ENCODE measurements at regions not wholly inside any gene's neighbourhood (a gene's known extent, or its start where the extent isn't known, plus 50 kb on each side); places are given as distances from the start of the nearest gene placed in this dataset.

DNA sequence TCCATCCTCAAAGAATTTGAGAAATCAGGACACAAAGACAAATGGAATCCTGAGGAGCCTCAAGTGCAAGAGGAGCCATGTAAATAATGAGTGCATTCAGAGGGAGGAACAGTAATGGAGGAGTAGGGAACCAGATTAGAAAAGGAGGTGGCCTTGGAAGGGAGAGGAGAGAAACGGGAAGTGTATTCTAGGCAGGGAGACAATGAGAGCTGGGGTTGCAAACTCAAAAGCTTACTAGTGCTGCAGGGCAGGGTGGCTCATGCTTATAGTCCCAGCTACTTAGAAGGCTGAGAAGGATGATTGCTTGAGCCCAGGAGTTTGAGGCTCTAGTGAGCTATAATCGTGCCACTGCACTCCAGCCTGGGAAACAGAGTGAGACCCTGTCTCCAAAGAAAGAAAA lies 113.2 kb upstream of the LSM6 start:
- dilution Hi-C loops (cut with MboI; ENCODE audit: extremely low pct_ligation_motif_present, low sequenced_read_pairs) = no loop called here
- FAIRE-seq (no peak), DNase-seq (ENCODE audit: low read depth, low spot score) (no peak)
- no peak for TF ChIP-seq EZH2 (IDR thresholded peaks at IDR 0.05; ENCODE audit: low read length)
- TF ChIP-seq CTCF (optimal IDR thresholded peaks at IDR 0.05 in 1 of 3, IDR thresholded peaks at IDR 0.05 in 1 of 3, conservative IDR thresholded peaks at IDR 0.05 in 1 of 3; ENCODE audit: extremely low read depth in 1 of 3, insufficient read depth in 2 of 3, low read length in 3 of 3) = no peak
- no peak overlapping the region for H3K4me2 ChIP-seq (ENCODE audit: control insufficient read depth, extremely low read depth, insufficient read depth, low read depth, low read length)
- H3K9ac ChIP-seq (ENCODE audit: control insufficient read depth, extremely low read depth, insufficient read depth, low read length) = no peak overlapping the region
- no peaks in the 10 kb centered on the region for H3K4me1 ChIP-seq (ENCODE audit: control insufficient read depth, extremely low read depth, insufficient read depth, low read length)
- no peak overlapping the region for H2AFZ ChIP-seq (ENCODE audit: control insufficient read depth, low read length)
- H4K20me1 ChIP-seq (ENCODE audit: control insufficient read depth, extremely low read depth, insufficient read depth, low read length) = no peaks in the 10 kb centered on the region
- no peak overlapping the region for H3K27ac ChIP-seq (ENCODE audit: control insufficient read depth, insufficient read depth, low read length)
- no peaks in the 10 kb centered on the region for H3K9me1 ChIP-seq (ENCODE audit: control insufficient read depth, extremely low read depth, insufficient read depth, low read length)
- H3K4me3 ChIP-seq (ENCODE audit: control insufficient read depth in 2 of 3, extremely low read depth in 1 of 3, insufficient read depth in 2 of 3, low read depth in 1 of 3, low read length in 3 of 3) = no peak overlapping the region
- no peaks in the 10 kb centered on the region for H3K36me3 ChIP-seq (ENCODE audit: control insufficient read depth in 2 of 2, extremely low read depth in 1 of 2, insufficient read depth in 2 of 2, low read length in 2 of 2)
- no peaks in the 10 kb centered on the region for H3K79me2 ChIP-seq (ENCODE audit: control insufficient read depth, insufficient read depth, low read length)
- no peaks in the 10 kb centered on the region for H3K9me3 ChIP-seq (ENCODE audit: control insufficient read depth, low read depth, low read length)
- H3K27me3 ChIP-seq (ENCODE audit: control insufficient read depth, extremely low read depth, insufficient read depth, low read length) = no peaks in the 10 kb centered on the region

- H3K4me3 ChIP-seq (ENCODE audit: control insufficient read depth in 2 of 3, extremely low read depth in 1 of 3, insufficient read depth in 2 of 3, low read depth in 1 of 3, low read length in 3 of 3) = no peak overlapping the region
- TF ChIP-seq EZH2 (IDR thresholded peaks at IDR 0.05; ENCODE audit: low read length) (no peak), CTCF (optimal IDR thresholded peaks at IDR 0.05 in 1 of 3, IDR thresholded peaks at IDR 0.05 in 1 of 3, conservative IDR thresholded peaks at IDR 0.05 in 1 of 3; ENCODE audit: extremely low read depth in 1 of 3, insufficient read depth in 2 of 3, low read length in 3 of 3) (no peak)
- no peaks in the 10 kb centered on the region for H3K9me3 ChIP-seq (ENCODE audit: control insufficient read depth, low read depth, low read length)
- no peaks in the 10 kb centered on the region for H3K9me1 ChIP-seq (ENCODE audit: control insufficient read depth, extremely low read depth, insufficient read depth, low read length)
- H3K27ac ChIP-seq (ENCODE audit: control insufficient read depth, insufficient read depth, low read length) = no peak overlapping the region
- H4K20me1 ChIP-seq (ENCODE audit: control insufficient read depth, extremely low read depth, insufficient read depth, low read length) = no peaks in the 10 kb centered on the region
- no peak overlapping the region for H2AFZ ChIP-seq (ENCODE audit: control insufficient read depth, low read length)
- no peaks in the 10 kb centered on the region for H3K27me3 ChIP-seq (ENCODE audit: control insufficient read depth, extremely low read depth, insufficient read depth, low read length)
- no peak overlapping the region for H3K4me2 ChIP-seq (ENCODE audit: control insufficient read depth, extremely low read depth, insufficient read depth, low read depth, low read length)
- dilution Hi-C loops (cut with MboI; ENCODE audit: extremely low pct_ligation_motif_present, low sequenced_read_pairs) = no loop called here
- DNase-seq (ENCODE audit: low read depth, low spot score) (no peak), FAIRE-seq (no peak)
- H3K4me1 ChIP-seq (ENCODE audit: control insufficient read depth, extremely low read depth, insufficient read depth, low read length) = no peaks in the 10 kb centered on the region
- H3K36me3 ChIP-seq (ENCODE audit: control insufficient read depth in 2 of 2, extremely low read depth in 1 of 2, insufficient read depth in 2 of 2, low read length in 2 of 2) = no peaks in the 10 kb centered on the region
- H3K9ac ChIP-seq (ENCODE audit: control insufficient read depth, extremely low read depth, insufficient read depth, low read length) = no peak overlapping the region
- no peaks in the 10 kb centered on the region for H3K79me2 ChIP-seq (ENCODE audit: control insufficient read depth, insufficient read depth, low read length)
Measured at GRCh38 chr4:146061610-146062334, 113.7 kb upstream of the LSM6 start.

Measured in keratinocyte (primary cell).